NCI-H2107 treated with DMSO at 0.1 percent for 48 hours (cell line): ENCODE measurements at regions not wholly inside any gene's neighbourhood (a gene's known extent, or its start where the extent isn't known, plus 50 kb on each side); places are given as distances from the start of the nearest gene placed in this dataset.
"Not testable (repeated sequence)": the region's sequence is repeated elsewhere in the genome, so short reads cannot be mapped to it uniquely, and the experiment has no call there.

Source experiments
- DNase-seq: peaks from one replicate; lab custom pipeline; 2025; ENCODE audit not compliant: unreplicated experiment; lab: John Stamatoyannopoulos, UW

DNA sequence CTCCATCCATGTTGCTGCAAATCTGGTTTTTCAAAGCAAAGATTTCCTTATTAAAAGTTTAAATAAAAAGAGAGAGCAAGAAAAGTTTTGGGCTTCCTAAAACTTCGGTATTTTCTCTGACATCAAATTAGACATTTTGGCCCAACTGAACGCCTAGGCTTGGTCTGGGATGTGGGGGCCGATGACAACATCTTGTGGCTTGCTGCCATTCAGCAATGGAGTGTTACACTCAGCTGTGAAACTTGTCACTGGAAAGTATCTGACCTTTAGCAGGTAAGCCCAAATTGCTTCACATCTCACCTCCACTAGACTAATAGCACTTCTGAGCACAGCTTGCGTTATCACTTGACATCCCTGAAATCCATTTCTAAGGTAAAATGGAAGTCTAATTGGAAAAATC lies 320.6 kb downstream of the GATA3 start:
- no peak for DNase-seq

DNA sequence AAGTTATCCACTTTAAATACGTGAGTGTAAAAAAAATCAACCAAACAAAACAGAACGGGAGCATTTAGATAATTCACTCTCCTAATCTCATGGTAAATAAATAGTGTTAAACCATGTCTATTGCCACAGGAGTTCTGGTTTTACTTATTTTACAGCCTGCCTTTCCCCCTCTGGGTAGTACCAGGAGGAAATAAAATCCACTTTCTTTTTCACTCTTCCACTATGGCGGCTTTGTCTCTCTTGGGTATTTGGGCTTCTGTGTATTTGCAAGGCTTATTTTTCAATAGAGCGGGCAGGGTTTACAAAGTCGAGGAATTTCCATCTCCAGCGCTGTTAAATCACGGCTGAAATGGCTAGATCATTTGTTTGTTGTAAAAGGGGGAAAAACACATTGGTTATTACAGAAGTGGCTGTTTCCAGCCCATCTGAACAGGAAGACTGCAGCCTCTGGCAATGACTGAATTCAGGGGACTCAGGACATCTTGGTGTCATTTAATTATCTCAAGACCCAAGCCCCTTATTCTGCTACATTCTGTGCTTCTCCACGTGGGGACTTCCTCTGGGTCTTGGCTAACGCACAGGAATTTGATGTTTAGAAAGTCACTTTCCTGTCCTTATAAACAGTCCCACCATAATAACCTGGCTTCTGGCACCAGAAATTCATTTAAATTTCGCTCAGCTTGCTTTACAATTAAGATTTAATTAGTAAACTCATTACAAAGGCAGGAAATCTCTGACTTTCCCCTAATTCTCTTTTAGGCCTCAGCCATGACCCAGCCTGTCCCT lies 323.9 kb downstream of the GATA3 start:
- DNase-seq, result no peak

DNA sequence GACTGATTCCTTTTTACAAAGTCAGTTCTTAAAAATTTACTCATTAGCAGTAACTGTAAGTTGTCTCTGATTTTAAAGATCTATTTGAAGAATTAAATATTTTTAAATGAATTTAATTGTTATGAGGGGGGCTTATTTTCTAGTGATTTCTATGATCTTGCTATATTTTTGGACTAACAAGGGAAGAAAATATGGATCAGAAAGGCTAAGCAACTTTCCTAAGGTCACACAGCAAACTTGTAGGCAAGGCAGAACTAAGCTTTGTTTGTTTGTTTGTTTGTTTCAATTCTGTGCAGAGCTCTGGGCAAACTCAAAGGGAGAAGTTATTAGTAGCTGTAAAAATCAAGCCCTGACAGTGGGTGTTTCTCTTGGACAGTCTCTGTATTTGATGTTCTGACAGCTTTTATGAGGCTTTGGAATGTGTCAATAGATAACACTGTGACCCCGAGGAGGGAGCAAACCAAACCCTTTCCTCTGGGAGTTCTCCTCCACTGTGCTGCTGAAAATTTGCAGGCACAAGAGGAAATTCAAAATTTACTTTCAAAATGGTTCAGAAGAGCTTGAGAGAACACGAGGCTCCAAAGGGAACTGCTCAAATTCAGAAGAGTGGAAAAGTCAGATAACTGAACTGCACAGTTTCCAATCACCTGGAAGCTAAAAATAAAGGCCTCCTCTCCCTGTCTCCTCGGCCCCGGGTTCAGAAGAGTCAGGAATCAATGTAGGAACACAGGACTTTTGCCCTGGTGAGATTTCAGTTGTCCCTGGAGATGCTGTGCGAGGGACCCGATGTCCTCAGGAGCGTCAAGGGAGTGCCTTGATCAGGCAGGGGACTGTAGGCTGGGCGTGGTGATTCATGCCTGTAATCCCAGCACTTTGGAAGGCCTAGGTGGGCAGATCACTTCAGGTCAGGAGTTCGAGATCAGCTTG lies 325.7 kb downstream of the GATA3 start:
- DNase-seq, result no peak

DNA sequence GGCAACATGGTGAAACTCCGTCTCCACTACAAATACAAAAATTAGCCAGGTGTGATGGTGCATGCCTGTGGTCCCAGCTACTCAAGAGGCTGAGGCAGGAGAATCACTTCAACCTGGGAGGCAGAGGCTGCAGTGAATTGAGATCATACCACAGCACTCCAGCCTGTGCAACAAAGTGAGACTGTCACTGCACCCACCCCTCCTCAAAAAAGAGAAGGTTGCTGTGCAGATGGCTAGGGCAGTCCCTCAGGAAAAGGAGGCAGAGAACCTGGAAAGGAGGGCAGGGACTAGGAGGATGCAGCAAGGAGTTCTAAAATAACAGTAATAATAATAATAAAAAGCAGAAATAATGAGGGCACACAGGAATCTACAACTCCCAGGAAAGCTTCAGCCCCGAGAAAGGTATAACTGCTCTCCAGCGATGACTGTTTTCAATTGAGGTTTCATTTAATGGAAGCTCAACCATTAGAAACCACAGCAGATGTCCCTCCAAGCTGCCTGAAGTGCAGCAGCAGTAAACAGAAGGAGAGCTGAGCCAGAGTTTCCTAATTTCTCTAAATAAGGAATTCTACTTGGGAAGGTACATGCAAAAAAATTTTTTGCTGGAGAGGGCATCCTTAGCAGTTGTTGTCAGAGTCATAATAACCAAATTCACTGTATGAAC lies 326.5 kb downstream of the GATA3 start:
- DNase-seq, result no peak

DNA sequence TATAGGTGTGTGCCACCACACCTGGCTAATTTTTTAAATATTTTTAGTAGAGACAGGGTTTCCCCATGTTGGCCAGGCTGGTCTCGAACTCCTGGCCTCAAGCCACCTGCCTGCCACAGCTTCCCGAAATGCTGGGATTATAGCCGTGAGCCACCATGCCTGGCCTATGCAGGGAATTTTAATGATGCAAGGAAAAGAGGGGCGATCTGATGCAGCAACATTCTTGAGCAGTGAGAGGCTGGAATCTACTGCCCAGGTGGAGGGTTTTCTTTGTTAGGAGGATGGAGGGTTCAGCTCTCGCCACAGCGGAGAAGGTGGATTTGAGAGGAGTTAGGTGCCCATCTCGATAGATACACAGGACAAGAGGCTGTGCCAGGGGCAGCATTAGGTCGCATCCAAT lies 332.3 kb downstream of the GATA3 start:
- DNase-seq, result no peak

DNA sequence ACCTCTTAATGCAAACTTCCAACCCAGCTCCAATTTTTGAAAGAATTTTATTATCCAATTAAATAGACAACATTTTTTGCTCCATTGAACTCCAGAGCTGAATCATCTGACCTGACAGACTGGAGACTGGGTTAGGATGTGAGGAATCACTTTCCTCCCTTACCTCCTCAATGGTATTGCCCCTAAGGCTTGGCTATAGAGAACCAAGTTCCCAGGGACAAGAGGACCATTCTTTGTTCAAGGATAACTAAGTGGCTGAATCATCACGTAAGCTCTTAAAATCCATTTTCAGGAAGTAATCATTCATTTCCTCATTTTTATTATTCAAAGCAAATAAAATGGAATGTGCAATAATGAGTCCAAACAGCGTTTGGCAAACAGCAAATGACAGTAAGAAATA lies 335.1 kb downstream of the GATA3 start:
- DNase-seq, result no peak

DNA sequence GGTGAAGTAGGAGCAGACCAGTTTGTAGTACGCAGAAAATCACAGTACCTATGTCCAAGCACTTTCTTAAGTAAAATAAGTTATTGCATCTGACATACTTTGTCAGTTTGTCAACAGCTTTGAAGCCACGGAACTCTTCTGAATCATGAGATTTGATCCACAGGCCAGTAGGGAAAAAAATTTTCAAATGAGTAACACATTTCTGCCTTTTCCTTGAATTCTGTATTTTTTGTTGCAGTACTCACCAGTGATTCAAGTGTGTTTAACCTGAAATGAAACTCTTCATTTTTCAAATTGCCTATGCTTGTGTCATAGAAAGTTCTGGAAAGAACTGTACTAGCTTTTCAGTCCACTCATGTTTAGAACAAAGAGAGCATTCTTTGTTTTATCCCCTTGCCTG lies 337.7 kb downstream of the GATA3 start:
- no peak for DNase-seq

DNA sequence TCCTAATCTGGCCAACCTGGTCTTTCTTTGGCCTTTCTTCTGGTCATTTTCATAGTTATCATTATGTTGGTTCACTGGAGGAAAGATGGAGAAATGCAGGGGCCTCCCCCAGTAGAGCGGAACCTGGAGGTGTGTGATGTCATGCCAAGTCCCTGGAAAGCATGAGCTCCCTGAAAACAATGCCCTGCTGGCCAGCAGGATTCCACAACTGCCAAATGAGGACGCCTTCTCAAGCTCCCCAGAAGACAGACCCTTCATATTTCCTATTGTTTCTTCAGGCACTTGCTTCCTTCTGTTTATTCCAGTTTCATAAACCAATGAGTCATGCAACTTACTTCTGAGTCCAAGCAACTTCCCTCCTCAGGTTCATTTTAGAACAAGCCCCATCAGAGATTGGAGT lies 339.0 kb downstream of the GATA3 start:
- DNase-seq, result no peak

DNA sequence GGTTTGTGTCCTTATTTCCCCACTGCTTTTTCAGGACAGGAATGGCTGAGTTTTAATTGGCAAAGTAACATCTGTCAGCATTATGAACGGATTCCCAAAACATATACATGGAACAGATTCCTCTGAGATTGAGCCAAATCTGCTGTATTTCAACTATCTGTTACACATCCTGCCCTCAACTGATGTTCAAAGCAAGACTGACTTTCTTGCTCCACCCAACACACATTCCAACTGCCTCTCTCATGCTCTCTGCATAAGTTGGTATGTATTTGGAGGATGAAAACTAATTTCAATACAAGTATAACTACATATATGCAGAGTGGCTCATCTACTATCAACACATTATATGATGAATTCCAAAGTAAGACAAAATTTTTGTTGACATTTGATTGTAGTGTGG lies 342.2 kb downstream of the GATA3 start:
- no peak for DNase-seq

DNA sequence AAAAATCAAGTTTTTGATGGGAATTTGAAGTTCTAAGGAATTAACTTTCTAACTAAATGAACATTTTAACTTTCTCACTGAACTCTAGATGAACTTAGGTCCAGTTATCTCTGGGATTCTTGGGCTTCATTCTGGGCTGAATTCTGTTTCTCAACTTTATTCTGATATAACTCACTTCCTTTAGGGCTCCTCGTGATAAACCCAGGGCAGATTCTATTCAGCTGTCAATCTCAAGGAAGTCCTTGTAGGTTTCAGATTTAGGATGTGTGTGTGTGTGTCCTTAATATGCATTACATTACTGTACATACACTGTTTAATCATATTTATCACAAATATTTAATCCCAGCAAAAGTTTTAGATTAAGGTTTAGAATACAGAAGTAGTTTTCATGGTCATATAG lies 344.3 kb downstream of the GATA3 start:
- no peak for DNase-seq

DNA sequence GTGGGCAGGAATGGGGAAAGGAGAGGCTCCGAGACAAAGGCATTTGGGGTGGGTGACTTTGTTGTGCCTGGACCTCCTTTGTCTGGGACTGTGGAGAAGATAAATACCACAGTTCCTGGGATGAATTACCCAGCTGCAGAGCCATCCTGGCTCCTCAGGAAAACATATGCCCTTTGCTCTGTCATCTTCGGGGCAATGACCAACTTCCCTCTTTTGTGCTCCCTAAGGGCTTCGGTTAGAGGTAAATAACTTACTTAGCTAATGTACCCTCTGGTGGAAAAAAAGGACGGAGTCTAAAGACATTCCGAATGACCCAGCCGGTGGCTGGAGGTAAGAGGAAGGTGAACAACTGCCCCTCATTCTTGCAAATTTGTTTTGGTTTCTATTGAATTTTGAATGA lies 345.7 kb downstream of the GATA3 start:
- DNase-seq, result no peak

DNA sequence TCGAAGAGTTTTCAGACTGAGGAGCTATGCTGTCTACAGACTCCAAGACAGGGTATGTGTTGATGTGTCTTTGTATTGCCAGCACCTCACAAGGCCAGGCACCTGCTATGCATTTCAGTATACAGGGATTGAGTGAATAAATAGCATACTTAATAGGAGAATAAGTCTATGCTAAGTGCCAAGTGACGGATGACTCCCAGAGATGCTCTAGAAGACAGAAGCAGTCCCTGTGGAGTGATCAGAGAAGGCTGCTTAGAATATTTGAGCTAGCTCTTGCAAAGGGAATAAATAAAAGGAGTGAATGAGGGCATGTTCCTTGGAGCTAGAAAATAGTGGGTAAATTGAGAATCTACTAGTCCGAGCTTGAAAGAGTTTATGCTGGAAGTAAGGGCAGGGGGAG lies 346.4 kb downstream of the GATA3 start:
- DNase-seq, result no peak

DNA sequence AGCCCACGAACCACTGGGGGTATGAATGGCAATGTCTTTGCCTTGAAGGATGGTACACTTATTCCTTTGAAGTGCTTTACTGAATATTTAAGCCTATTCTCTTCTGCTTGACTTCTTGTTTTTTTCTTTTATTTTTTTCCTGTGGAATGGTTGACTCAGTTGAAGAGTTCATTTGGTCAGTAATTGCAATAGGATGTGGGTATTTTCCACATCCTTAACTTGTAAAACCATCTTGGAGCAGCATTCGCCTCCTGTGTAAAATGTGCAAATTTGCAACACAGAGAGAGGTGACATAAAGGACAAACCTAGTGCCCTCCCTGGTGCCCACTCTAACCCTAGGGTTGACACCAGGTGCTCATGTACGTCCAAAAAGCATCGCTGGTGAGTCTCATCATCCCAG lies 347.0 kb downstream of the GATA3 start:
- no peak for DNase-seq

DNA sequence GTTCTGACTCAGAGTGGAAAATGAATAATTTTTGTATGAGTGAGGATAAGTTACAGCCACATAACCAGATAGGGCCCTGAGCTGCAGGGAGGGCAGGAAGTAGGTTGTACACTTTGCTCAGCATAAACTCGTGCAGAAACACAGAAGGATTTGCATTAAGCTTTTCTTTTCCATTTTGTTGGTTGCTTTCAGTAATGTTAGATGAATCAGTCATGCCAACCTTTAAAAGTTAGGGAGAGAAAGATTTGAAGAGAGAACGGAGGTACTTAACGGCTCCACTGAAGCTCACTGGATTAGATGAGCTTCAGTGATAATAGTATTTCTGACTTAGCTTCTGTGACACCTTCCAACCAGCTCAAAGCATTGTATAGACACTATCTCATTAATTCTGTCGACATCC lies 348.1 kb downstream of the GATA3 start:
- no peak for DNase-seq

DNA sequence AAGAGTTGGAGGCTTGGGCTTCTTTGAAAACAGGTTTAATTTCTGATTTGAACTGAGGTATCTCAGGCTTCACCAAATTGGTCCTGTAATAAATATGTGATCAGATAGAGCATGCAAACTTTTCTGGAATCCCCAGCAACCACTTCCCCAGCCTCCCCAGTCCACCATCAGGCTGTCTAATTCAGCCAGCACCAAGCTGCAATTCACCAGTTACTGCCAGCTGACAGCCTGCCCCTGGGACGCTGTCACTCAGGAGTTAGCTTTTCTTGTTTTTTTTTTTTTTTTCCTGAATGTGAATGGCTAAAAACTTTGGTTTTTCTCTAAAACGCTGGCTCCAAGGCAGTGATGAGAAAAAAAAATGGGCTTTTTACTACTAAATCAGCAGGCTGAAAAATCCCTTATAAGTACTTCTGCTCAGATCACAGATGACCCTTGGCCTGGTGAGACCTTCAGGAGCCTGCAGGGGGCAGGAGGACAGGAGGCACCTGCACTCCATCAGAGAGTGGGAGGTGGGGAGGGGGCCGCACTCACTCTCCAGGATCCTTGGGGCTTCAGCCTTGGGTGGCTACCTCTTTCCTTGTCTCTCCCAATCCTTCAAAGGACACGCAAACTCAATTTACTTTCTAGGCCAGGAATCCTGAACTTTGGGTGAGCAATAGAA lies 349.4 kb downstream of the GATA3 start:
- DNase-seq, result no peak

DNA sequence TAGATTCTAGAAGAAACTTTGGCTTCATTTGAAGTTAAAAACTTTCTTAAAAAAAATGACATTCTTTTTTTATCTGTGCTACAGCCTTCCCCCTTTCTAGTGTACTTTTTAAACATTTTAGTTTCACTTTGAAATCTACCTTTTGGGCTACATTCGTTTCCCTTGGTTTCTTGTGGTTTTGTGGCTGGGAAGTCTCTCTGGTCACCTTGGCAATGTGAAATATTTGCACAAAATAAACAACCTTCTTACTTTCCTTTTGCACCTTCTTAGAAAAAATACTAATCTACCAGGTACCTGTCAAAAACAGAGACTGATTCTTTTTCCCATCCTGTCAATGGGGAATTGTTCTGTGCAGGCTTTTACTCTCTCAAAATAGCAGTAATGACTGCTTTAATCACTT lies 350.2 kb downstream of the GATA3 start:
- no peak for DNase-seq

DNA sequence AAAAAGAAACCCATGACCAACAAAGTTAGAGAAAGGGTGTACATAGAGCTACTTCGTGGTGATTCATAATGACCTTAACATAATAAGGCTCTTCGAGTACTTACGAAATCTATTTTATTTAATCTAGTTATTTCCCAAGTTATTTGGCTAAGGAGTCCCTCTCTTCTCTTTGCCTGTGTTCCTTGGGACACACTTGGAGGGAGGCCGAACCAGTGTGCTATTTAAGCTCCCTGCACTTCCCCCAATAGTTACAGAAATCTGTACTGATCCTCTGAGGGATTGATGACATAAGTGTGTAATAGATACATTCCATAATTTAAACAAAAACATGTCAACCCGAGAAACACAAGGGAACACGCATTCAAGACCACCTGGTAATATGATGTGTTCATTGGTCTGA lies 351.1 kb downstream of the GATA3 start:
- DNase-seq, result no peak

DNA sequence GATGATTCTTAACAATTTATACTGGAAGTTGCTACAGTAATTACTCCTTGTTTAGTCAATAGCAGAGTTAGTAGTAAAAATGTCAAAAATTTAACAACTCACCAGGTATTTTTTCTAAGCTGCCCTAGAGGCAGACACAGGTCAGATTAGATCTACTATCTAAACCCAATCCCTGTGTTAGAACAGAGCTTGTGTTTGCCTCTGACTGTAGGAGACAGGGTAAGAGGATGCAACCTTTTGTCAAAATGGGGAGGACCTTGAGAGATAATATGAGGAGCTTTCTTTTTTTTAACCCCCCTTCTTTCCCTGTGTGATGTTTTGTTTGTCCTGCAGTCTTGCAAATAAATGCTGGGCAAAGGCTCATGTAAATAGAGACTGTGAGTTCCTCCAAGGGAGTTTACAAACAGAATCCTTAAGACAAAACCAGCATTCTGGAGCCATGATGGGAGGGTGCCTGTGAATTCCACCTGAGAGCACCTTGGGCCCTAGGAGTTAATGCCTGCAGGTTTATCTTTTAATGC lies 353.1 kb downstream of the GATA3 start:
- DNase-seq, result no peak

DNA sequence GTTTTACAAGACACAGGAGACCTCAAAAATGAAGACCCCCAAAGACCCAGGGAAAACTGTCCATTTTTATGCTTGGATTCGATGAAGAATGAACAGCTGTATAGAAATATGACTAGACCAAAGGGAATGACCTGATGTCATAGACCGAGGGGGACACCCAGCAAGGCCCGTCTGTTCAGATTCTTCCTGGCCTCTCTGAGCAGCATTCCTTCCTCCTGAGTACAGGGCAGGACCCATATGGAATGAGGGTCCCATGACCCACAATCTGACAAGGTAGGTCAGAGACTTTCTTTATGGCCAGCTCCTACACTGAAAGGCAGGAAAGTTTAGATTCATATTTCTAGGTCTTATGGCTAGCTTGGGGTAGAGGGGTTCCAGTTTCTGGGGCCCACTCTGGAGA lies 356.0 kb downstream of the GATA3 start:
- DNase-seq, result no peak

DNA sequence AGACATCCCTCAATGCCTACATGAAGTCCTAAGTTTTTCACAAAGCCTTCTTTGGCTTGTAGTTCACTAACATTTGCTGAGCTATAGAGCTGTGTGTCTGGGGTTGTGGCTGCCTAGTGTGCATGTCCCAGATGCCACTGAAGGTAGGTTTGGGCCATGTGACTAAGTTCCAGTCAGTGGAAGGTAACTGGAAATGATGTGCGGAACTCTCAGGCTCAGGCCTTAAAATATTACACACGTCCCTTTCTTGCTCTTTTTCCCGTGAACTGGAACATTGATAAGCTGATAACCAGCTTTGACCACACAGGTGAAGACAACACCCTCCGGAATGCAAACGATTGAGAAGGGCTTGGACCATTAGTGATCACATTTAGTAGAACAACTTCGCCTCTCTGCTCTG lies 358.1 kb downstream of the GATA3 start:
- no peak for DNase-seq

DNA sequence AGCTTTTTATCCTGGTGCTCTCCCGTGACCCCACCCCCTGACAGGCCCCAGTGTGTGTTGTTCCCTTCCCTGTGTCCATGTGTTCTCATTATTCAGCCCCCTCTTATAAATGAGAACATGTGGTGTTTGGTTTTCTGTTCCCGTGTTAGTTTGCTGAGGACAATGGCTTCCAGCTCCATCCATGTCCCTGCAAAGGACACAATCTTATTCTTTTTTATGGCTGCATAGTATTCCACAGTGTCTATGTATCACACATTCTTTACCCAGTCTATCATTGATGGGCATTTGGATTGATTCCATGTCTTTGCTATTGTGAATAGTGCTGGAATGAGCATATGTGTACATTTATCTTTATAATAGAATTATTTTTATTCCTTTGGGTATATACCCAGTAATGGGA lies 360.5 kb downstream of the GATA3 start:
- DNase-seq, result not testable (repeated sequence)
